Heart right ventricle (tissue), 16 donors: ENCODE measurements at regions not wholly inside any gene's neighbourhood (a gene's known extent, or its start where the extent isn't known, plus 50 kb on each side); places are given as distances from the start of the nearest gene placed in this dataset.
"Not testable (repeated sequence)": the region's sequence is repeated elsewhere in the genome, so short reads cannot be mapped to it uniquely, and the experiment has no call there.

ENCODE experiments used
- ATAC-seq, 8 donors: fragments of 200-7000 bp; cut with Tn5 transposase; one replicate each; pipeline ENCODE4 v1.9.1; 2020; ENCODE audit warnings: mild to moderate bottlenecking in 8 of 8, moderate library complexity in 8 of 8, moderate number of reproducible peaks in 1 of 8
- DNase-seq, 2 donors: peaks; one replicate each; pipeline ENCODE4 v3.0.0-alpha.2; 2020
- H3K27ac ChIP-seq, 10 donors: fragments of 200-600 bp; sonication (generic) in 2 of 10; one replicate each; pipeline versions ENCODE4 v1.5.0 to v1.8.0; 2020 to 2022; ENCODE audit warnings: mild to moderate bottlenecking in 3 of 10
- H3K27me3 ChIP-seq, 7 donors: fragments of 200-600 bp; one replicate each; pipeline ENCODE4 v1.8.0; 2021 to 2022; ENCODE audit warnings: mild to moderate bottlenecking in 2 of 7
- H3K36me3 ChIP-seq, 9 donors: fragments of 200-600 bp; sonication (generic) in 1 of 9; one replicate each; pipeline versions ENCODE4 v1.5.0 to v1.8.0; 2020 to 2022; ENCODE audit warnings: mild to moderate bottlenecking in 2 of 9
- H3K4me1 ChIP-seq, 9 donors: fragments of 200-600 bp; sonication (generic) in 1 of 9; one replicate each; pipeline versions ENCODE4 v1.5.0 to v1.8.0; 2020 to 2022; ENCODE audit warnings: mild to moderate bottlenecking in 4 of 9
- H3K4me3 ChIP-seq, 10 donors: fragments of 200-600 bp; sonication (generic) in 2 of 10; one replicate each; pipeline versions ENCODE4 v1.5.0 to v1.8.0; 2020 to 2022; ENCODE audit warnings: mild to moderate bottlenecking in 7 of 10, moderate library complexity in 2 of 10
- H3K9me3 ChIP-seq, 11 donors: fragments of 200-600 bp in 10 of 11; sonication (generic) in 2 of 11; one replicate each; pipeline versions ENCODE4 v1.5.0 to v1.8.0; 2013 to 2022; ENCODE audit warnings: mild to moderate bottlenecking in 2 of 11, control low read depth in 1 of 11, moderate library complexity in 1 of 11
- CTCF ChIP-seq, 9 donors: fragments of 200-600 bp; sonication (generic) in 2 of 9; IDR thresholded peaks; one replicate each; pipeline versions ENCODE4 v1.5.0 to v1.8.0; 2021 to 2022; ENCODE audit warnings: antibody characterized with exemption in 9 of 9, mild to moderate bottlenecking in 5 of 9, moderate library complexity in 1 of 9
- WGBS, 2 donors: extraction: QIAGEN DNeasy Blood & Tissue Kit; methylation state at CpG; one replicate each; pipeline ENCODE4 v1.1.7; 2013; ENCODE audit warnings: inconsistent platforms in 1 of 2; 5-methylcytosine and 5-hydroxymethylcytosine counted together
- intact Hi-C, 10 donors: fragments of 100-400 bp; cut with DNase I; formaldehyde crosslinking; loops; one replicate each; pipeline versions ENCODE4 v1.11.1 to v1.14.2; 2022
- donor health status: Arrhythmogenic right ventricular cardiomyopathy.
- donor health status: ischemic (EF 13 %, LVEDD 7.1; RV severe dilation, severe dysfunction).
- donor health status: healthy with polysubstance abuse.
- donor health status: DM: no; HTN: yes; CAD: no.
- donor health status: DM: no; HTN: no; CAD: no.
- donor health status: ischemic (EF 25% LVEDD 6.9; RV normal size, moderate dysfunction).
- donor health status: ischemic (EF 25% LVEDD 5.7; RV mildly dilated, moderate dysfunction).
- donor health status: healthy.
- donor health status: DM: yes; HTN: yes; CAD: no.
- donor health status: Ischemic cardiomyopathy.
- donor health status: ischemic (EF 35%, LVEDD 5.7; RV mildly dilated, moderate dysfunction).
- donor health status: nonischemic (EF 11% LVEDD 7.7; RV severe dilation, severe dysfunction).
- donor health status: DM: yes; HTN: yes; CAD: no.
- donor health status: PGD.
- donor health status: ischemic (EF 29% LVEDD 5.4; RV normal size, mild dysfunction).
- donor health status: nonischemic (EF 23%, LVEDD 6.1; RV moderate dilation, normal function).

GRCh38 chr12:83515306-83516026 is 828.8 kb downstream of the TMTC2 start:
- Histone ChIP-seq H3K9me3 (no peaks in the 10 kb centered on the region), H3K36me3 (no peaks in the 10 kb centered on the region), H3K27ac (no peak overlapping the region), H3K4me1 (no peaks in the 10 kb centered on the region), H3K27me3 (no peaks in the 10 kb centered on the region), H3K4me3 (no peak overlapping the region)
- no peak for ATAC-seq
- no peak for TF ChIP-seq CTCF (IDR thresholded peaks at IDR 0.05)
- no peak for DNase-seq
- intact Hi-C loops = no loop called here
- 97 to 98% methylated on average over 3 of the region's 3 CpGs for WGBS, 2 donors

GRCh38 chr12:83514372-83514771 is 827.7 kb downstream of the TMTC2 start:
- intact Hi-C loops = no loop called here
- ATAC-seq = no peak

GRCh38 chr12:83506841-83507240 is 820.1 kb downstream of the TMTC2 start:
- intact Hi-C loops = no loop called here
- DNase-seq = no peak

More at GRCh38 chr12:83514372-83514771, 827.7 kb downstream of the TMTC2 start:
- DNase-seq = no peak
- Histone ChIP-seq H3K4me3 (no peak overlapping the region), H3K27me3 (no peaks in the 10 kb centered on the region), H3K27ac (no peak overlapping the region), H3K9me3 (no peaks in the 10 kb centered on the region), H3K36me3 (no peaks in the 10 kb centered on the region), H3K4me1 (no peaks in the 10 kb centered on the region)
- 94 to 95% methylated on average over 1 of the region's 1 CpG for WGBS, 2 donors
- TF ChIP-seq CTCF (IDR thresholded peaks at IDR 0.05) = no peak

GRCh38 chr12:83505586-83505985 is 818.9 kb downstream of the TMTC2 start:
- Histone ChIP-seq H3K36me3 (no peaks in the 10 kb centered on the region), H3K27me3 (no peaks in the 10 kb centered on the region), H3K4me1 (no peaks in the 10 kb centered on the region), H3K9me3 (no peaks in the 10 kb centered on the region), H3K4me3 (no peak overlapping the region), H3K27ac (no peak overlapping the region)
- TF ChIP-seq CTCF (IDR thresholded peaks at IDR 0.05) = no peak
- WGBS, 2 donors = 78 to 83% methylated on average over 2 of the region's 2 CpGs
- ATAC-seq (no peak), DNase-seq (no peak)
- intact Hi-C loops = no loop called here

More at GRCh38 chr12:83506841-83507240, 820.1 kb downstream of the TMTC2 start:
- 90 to 91% methylated on average over 5 of the region's 5 CpGs for WGBS, 2 donors
- TF ChIP-seq CTCF (IDR thresholded peaks at IDR 0.05) = no peak
- H3K4me1 ChIP-seq = no peaks in the 10 kb centered on the region
- no peaks in the 10 kb centered on the region for H3K36me3 ChIP-seq
- no peak overlapping the region for H3K4me3 ChIP-seq
- H3K27ac ChIP-seq = no peak overlapping the region
- H3K27me3 ChIP-seq = no peaks in the 10 kb centered on the region
- ATAC-seq = no peak
- no peaks in the 10 kb centered on the region for H3K9me3 ChIP-seq

- H3K36me3 ChIP-seq, H3K4me1 ChIP-seq, ATAC-seq, H3K27me3 ChIP-seq, H3K4me3 ChIP-seq, H3K9me3 ChIP-seq, H3K27ac ChIP-seq, intact Hi-C loops, DNase-seq: not testable (repeated sequence)
Observed at GRCh38 chr12:83499894-83500293, 813.2 kb downstream of the TMTC2 start.
